ENCODE measurements at regions not wholly inside any gene's neighbourhood (a gene's known extent, or its start where the extent isn't known, plus 50 kb on each side); places are given as distances from the start of the nearest gene placed in this dataset.

DNA sequence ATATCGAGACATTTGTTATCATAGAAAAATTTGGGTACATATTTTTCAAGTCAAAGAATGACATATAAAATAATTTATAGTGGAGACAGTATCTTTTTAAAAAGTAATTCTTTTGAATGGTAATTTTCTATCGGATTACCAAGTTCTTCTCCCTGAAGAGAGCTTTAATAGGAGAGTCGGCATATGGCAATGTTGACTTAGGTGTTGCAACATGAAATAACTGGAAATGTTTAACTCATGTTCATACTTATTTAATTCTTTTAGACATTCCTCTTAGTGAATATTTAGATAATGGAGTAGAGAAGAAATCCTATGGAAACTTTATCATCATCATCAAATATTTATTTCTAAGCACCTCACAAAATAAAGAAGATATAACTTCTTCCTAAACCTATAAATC is 118.2 kb upstream of the CTNND2 start (continued):
- TF ChIP-seq ZNF274 (IDR thresholded peaks at IDR 0.05; ENCODE audit: low read depth, low read length) (no peak), EGR1 (IDR thresholded peaks at IDR 0.05; ENCODE audit: low read depth) (no peak)

DNA sequence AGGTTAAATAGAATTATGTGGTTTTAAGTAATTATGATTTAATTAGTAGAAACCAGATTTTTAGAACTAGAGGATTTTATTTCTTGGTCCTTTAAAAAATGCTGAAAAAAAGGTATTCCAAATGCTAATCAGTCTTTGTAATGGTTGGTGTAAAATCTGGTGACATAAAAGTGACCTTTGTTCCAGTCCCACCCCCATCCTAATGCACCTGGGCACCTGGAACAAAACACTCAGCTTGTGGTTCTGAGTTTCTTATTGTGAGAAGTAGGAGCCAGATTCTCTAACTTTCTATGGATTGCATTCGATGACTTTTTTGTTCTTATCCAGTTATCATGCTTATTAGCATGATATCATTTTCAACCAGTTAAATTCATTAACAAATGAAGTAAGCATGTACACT is 115.1 kb upstream of the CTNND2 start:
- Histone ChIP-seq H3K4me1 (ENCODE audit: control insufficient read depth in 1 of 2, insufficient read depth in 2 of 2, low read length in 2 of 2) (no peaks in the 10 kb centered on the region), H2AFZ (ENCODE audit: low read depth, low read length, poor library complexity, severe bottlenecking) (no peak overlapping the region), H4K20me1 (ENCODE audit: insufficient read depth) (no peaks in the 10 kb centered on the region), H3K9me2 (ENCODE audit: insufficient read depth) (no peaks in the 10 kb centered on the region), H3K9me3 (ENCODE audit: control insufficient read depth in 1 of 2, insufficient read depth in 1 of 2, low read depth in 1 of 2, low read length in 2 of 2) (peaks cover 0 to 15% of the 10 kb centered on the region in 2 experiments; a peak in 2 of 4 replicates), H3K79me2 (ENCODE audit: insufficient read depth, low read length) (no peaks in the 10 kb centered on the region), H3K4me3 (replicated peaks in 1 of 2; ENCODE audit: low read depth in 1 of 2, low read length in 2 of 2) (no peak overlapping the region), H3K36me3 (ENCODE audit: control insufficient read depth in 1 of 2, insufficient read depth in 2 of 2, low read length in 2 of 2) (no peaks in the 10 kb centered on the region), H3K4me2 (ENCODE audit: low read length) (no peak overlapping the region), H3K27me3 (ENCODE audit: insufficient read depth, low read length) (no peaks in the 10 kb centered on the region), H3K9ac (ENCODE audit: low read length) (no peak overlapping the region), H3K27ac (ENCODE audit: low read depth, low read length) (no peak overlapping the region)
- ATAC-seq (no peak), DNase-seq (ENCODE audit: low read depth, low spot score) (no peak)
- ChIA-PET CTCF (no interaction called here), POLR2A (no interaction called here), RAD21 (ENCODE audit: low non-redundant PET in 1 of 2, low total read pairs in 2 of 2, uncharacterized antibody in 2 of 2, unreplicated experiment in 2 of 2) (no interaction called here)
- intact Hi-C loops (cut with micrococcal nuclease) = no loop called here
- TF ChIP-seq, protein P1, sequence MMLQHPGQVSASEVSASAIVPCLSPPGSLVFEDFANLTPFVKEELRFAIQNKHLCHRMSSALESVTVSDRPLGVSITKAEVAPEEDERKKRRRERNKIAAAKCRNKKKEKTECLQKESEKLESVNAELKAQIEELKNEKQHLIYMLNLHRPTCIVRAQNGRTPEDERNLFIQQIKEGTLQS (IDR thresholded peaks at IDR 0.05) = no peak
- TF ChIP-seq EZH2 (IDR thresholded peaks at IDR 0.05) = no peak
- TF ChIP-seq, protein P2, sequence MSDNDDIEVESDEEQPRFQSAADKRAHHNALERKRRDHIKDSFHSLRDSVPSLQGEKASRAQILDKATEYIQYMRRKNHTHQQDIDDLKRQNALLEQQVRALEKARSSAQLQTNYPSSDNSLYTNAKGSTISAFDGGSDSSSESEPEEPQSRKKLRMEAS (IDR thresholded peaks at IDR 0.05) = no peak
- TF ChIP-seq, protein P3, sequence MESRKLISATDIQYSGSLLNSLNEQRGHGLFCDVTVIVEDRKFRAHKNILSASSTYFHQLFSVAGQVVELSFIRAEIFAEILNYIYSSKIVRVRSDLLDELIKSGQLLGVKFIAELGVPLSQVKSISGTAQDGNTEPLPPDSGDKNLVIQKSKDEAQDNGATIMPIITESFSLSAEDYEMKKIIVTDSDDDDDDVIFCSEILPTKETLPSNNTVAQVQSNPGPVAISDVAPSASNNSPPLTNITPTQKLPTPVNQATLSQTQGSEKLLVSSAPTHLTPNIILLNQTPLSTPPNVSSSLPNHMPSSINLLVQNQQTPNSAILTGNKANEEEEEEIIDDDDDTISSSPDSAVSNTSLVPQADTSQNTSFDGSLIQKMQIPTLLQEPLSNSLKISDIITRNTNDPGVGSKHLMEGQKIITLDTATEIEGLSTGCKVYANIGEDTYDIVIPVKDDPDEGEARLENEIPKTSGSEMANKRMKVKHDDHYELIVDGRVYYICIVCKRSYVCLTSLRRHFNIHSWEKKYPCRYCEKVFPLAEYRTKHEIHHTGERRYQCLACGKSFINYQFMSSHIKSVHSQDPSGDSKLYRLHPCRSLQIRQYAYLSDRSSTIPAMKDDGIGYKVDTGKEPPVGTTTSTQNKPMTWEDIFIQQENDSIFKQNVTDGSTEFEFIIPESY (IDR thresholded peaks at IDR 0.05; ENCODE audit: extremely low read depth, insufficient replicate concordance, low read length) = no peak
- no peak for TF ChIP-seq ZFX (IDR thresholded peaks at IDR 0.05)
- TF ChIP-seq YY1 (IDR thresholded peaks at IDR 0.05; ENCODE audit: extremely low read depth, insufficient replicate concordance, low read depth, low read length) = no peak
- TF ChIP-seq FOSL1 (IDR thresholded peaks at IDR 0.05; ENCODE audit: low read depth) = no peak
- TF ChIP-seq, protein P4, sequence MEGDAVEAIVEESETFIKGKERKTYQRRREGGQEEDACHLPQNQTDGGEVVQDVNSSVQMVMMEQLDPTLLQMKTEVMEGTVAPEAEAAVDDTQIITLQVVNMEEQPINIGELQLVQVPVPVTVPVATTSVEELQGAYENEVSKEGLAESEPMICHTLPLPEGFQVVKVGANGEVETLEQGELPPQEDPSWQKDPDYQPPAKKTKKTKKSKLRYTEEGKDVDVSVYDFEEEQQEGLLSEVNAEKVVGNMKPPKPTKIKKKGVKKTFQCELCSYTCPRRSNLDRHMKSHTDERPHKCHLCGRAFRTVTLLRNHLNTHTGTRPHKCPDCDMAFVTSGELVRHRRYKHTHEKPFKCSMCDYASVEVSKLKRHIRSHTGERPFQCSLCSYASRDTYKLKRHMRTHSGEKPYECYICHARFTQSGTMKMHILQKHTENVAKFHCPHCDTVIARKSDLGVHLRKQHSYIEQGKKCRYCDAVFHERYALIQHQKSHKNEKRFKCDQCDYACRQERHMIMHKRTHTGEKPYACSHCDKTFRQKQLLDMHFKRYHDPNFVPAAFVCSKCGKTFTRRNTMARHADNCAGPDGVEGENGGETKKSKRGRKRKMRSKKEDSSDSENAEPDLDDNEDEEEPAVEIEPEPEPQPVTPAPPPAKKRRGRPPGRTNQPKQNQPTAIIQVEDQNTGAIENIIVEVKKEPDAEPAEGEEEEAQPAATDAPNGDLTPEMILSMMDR (IDR thresholded peaks at IDR 0.05 in 2 of 3, conservative IDR thresholded peaks at IDR 0.05 in 1 of 3; ENCODE audit: borderline replicate concordance in 1 of 3, insufficient read depth in 1 of 3, low read depth in 2 of 3, low read length in 2 of 3) = no peak
- no peak for TF ChIP-seq CBX3 (IDR thresholded peaks at IDR 0.05; ENCODE audit: low read depth)
- TF ChIP-seq TCF7L2 (IDR thresholded peaks at IDR 0.05; ENCODE audit: borderline replicate concordance, extremely low read depth, insufficient read depth, insufficient read length) = no peak
- no peak for TF ChIP-seq SP1 (IDR thresholded peaks at IDR 0.05; ENCODE audit: low read depth)
- TF ChIP-seq, protein P5, sequence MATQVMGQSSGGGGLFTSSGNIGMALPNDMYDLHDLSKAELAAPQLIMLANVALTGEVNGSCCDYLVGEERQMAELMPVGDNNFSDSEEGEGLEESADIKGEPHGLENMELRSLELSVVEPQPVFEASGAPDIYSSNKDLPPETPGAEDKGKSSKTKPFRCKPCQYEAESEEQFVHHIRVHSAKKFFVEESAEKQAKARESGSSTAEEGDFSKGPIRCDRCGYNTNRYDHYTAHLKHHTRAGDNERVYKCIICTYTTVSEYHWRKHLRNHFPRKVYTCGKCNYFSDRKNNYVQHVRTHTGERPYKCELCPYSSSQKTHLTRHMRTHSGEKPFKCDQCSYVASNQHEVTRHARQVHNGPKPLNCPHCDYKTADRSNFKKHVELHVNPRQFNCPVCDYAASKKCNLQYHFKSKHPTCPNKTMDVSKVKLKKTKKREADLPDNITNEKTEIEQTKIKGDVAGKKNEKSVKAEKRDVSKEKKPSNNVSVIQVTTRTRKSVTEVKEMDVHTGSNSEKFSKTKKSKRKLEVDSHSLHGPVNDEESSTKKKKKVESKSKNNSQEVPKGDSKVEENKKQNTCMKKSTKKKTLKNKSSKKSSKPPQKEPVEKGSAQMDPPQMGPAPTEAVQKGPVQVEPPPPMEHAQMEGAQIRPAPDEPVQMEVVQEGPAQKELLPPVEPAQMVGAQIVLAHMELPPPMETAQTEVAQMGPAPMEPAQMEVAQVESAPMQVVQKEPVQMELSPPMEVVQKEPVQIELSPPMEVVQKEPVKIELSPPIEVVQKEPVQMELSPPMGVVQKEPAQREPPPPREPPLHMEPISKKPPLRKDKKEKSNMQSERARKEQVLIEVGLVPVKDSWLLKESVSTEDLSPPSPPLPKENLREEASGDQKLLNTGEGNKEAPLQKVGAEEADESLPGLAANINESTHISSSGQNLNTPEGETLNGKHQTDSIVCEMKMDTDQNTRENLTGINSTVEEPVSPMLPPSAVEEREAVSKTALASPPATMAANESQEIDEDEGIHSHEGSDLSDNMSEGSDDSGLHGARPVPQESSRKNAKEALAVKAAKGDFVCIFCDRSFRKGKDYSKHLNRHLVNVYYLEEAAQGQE (IDR thresholded peaks at IDR 0.05; ENCODE audit: low read depth) = no peak
- TF ChIP-seq ZNF274 (IDR thresholded peaks at IDR 0.05; ENCODE audit: low read depth, low read length) = no peak
- TF ChIP-seq ELF1 (IDR thresholded peaks at IDR 0.05; ENCODE audit: borderline replicate concordance, low read depth) = no peak
- no peak for TF ChIP-seq POLR2A (IDR thresholded peaks at IDR 0.05; ENCODE audit: borderline replicate concordance, extremely low read depth, insufficient read depth, insufficient read length)
- no peak for TF ChIP-seq JUND (IDR thresholded peaks at IDR 0.05)
- no TSS peak for BruUV-seq (replicated peaks)

Measured in HCT116 (cell line).